Upper lobe of left lung (tissue), 6 donors: ENCODE measurements at regions not wholly inside any gene's neighbourhood (a gene's known extent, or its start where the extent isn't known, plus 50 kb on each side); places are given as distances from the start of the nearest gene placed in this dataset.

Source experiments
- ATAC-seq, 2 donors: fragments of 200-7000 bp; cut with Tn5 transposase; one replicate each; pipeline ENCODE4 v1.9.1; 2022; ENCODE audit warnings: mild to moderate bottlenecking in 2 of 2, moderate library complexity in 2 of 2; ENCODE audit not compliant: low FRiP score in 2 of 2
- DNase-seq, 2 donors: peaks; one replicate each; pipeline ENCODE4 v3.0.0-alpha.2; 2019 to 2020
- H3K27ac ChIP-seq, 4 donors: fragments of 200-600 bp; sonication (generic); one replicate each; pipeline ENCODE4 v1.5.1; 2016 to 2019
- H3K27me3 ChIP-seq, 4 donors: fragments of 200-600 bp; sonication (generic); one replicate each; pipeline ENCODE4 v1.5.1; 2017 to 2019
- H3K36me3 ChIP-seq, 4 donors: fragments of 200-600 bp; sonication (generic); one replicate each; pipeline ENCODE4 v1.5.1; 2016 to 2019
- H3K4me1 ChIP-seq, 4 donors: fragments of 200-600 bp; sonication (generic); one replicate each; pipeline ENCODE4 v1.5.1; 2018 to 2019
- H3K4me3 ChIP-seq, 4 donors: fragments of 200-600 bp; sonication (generic); one replicate each; pipeline ENCODE4 v1.5.1; 2017 to 2019; ENCODE audit warnings: mild to moderate bottlenecking in 2 of 4, moderate library complexity in 1 of 4
- H3K9me3 ChIP-seq, 4 donors: fragments of 200-600 bp; sonication (generic); one replicate each; pipeline ENCODE4 v1.5.1; 2018 to 2019
- CTCF ChIP-seq, 6 experiments: fragments of 450-650 bp in 4 of 6; fragments of 200-600 bp in 2 of 6; sonication (generic) in 2 of 6; IDR thresholded peaks; one replicate each; pipeline ENCODE4 v1.5.1; 2016 to 2019; ENCODE audit warnings: antibody characterized with exemption in 6 of 6
- EP300 ChIP-seq, 4 donors: sonication (generic); formaldehyde crosslinking; IDR thresholded peaks; one replicate each; pipeline ENCODE4 v1.5.1; 2017; ENCODE audit warnings: antibody characterized with exemption in 4 of 4, control low read depth in 2 of 4
- POLR2A ChIP-seq, 4 donors: fragments of 450-650 bp; IDR thresholded peaks; one replicate each; pipeline ENCODE4 v1.5.1; 2016 to 2017; ENCODE audit warnings: antibody characterized with exemption in 4 of 4, mild to moderate bottlenecking in 2 of 4
- POLR2AphosphoS5 ChIP-seq, 2 donors: sonication (generic); formaldehyde crosslinking; IDR thresholded peaks; one replicate each; pipeline ENCODE4 v1.5.1; 2017; ENCODE audit warnings: antibody characterized with exemption in 2 of 2
- WGBS, 2 donors: methylation state at CpG; one replicate each; pipeline ENCODE4 v1.1.5; 2017 to 2018; 5-methylcytosine and 5-hydroxymethylcytosine counted together
- donor health status: DM: no; HTN: no; CAD: no; lungs with moderate emphysema.
- donor health status: DM: no; HTN: yes; CAD: no; lungs with severe emphysema.

- ATAC-seq (no peak), DNase-seq (no peak)
- Histone ChIP-seq H3K4me3 (no peak overlapping the region), H3K27ac (no peak overlapping the region), H3K27me3 (no peaks in the 10 kb centered on the region), H3K9me3 (no peaks in the 10 kb centered on the region), H3K4me1 (peaks cover 0 to 16% (median 4%) of the 10 kb centered on the region in 4 donors), H3K36me3 (no peaks in the 10 kb centered on the region)
- TF ChIP-seq POLR2AphosphoS5 (IDR thresholded peaks at IDR 0.05) (no peak), POLR2A (IDR thresholded peaks at IDR 0.05) (no peak), CTCF (IDR thresholded peaks at IDR 0.05) (no peak), EP300 (IDR thresholded peaks at IDR 0.05) (no peak)
- 80 to 85% methylated on average over 1 of the region's 1 CpG for WGBS, 2 donors
Observed at GRCh38 chr13:33448889-33449288, 163.3 kb upstream of the STARD13 start.

- DNase-seq = no peak
- no peak for ATAC-seq
- no peak overlapping the region for H3K4me3 ChIP-seq
- H3K9me3 ChIP-seq = no peaks in the 10 kb centered on the region
- H3K36me3 ChIP-seq = no peaks in the 10 kb centered on the region
- no peak for TF ChIP-seq EP300 (IDR thresholded peaks at IDR 0.05)
- TF ChIP-seq CTCF (IDR thresholded peaks at IDR 0.05) = no peak
- no peak for TF ChIP-seq POLR2A (IDR thresholded peaks at IDR 0.05)
- TF ChIP-seq POLR2AphosphoS5 (IDR thresholded peaks at IDR 0.05) = no peak
- WGBS, 2 donors = 72% methylated on average over 6 of the region's 6 CpGs
- no peak overlapping the region for H3K27ac ChIP-seq
- H3K27me3 ChIP-seq = no peaks in the 10 kb centered on the region
- peaks cover 0 to 16% (median 4%) of the 10 kb centered on the region in 4 donors for H3K4me1 ChIP-seq
Observed at GRCh38 chr13:33450956-33451709, 165.6 kb upstream of the STARD13 start.

GRCh38 chr13:33452873-33453517 lies 167.4 kb upstream of the STARD13 start:
- Histone ChIP-seq H3K9me3 (no peaks in the 10 kb centered on the region), H3K36me3 (no peaks in the 10 kb centered on the region), H3K4me1 (peaks cover 0 to 10% (median 0%) of the 10 kb centered on the region in 4 donors), H3K27ac (no peak overlapping the region), H3K27me3 (no peaks in the 10 kb centered on the region), H3K4me3 (no peak overlapping the region)
- WGBS, 2 donors = 68 to 80% methylated on average over 2 of the region's 2 CpGs
- TF ChIP-seq POLR2A (IDR thresholded peaks at IDR 0.05) (no peak), CTCF (IDR thresholded peaks at IDR 0.05) (no peak), EP300 (IDR thresholded peaks at IDR 0.05) (no peak), POLR2AphosphoS5 (IDR thresholded peaks at IDR 0.05) (no peak)
- DNase-seq (no peak), ATAC-seq (no peak)

- no peaks in the 10 kb centered on the region for H3K27me3 ChIP-seq
- H3K27ac ChIP-seq = no peak overlapping the region
- no peaks in the 10 kb centered on the region for H3K9me3 ChIP-seq
- H3K4me3 ChIP-seq = no peak overlapping the region
- H3K36me3 ChIP-seq = no peaks in the 10 kb centered on the region
- TF ChIP-seq EP300 (IDR thresholded peaks at IDR 0.05) (no peak), POLR2AphosphoS5 (IDR thresholded peaks at IDR 0.05) (no peak), POLR2A (IDR thresholded peaks at IDR 0.05) (no peak), CTCF (IDR thresholded peaks at IDR 0.05) (no peak)
- no peak for ATAC-seq
- no peak for DNase-seq
- H3K4me1 ChIP-seq = peaks cover 0 to 10% (median 0%) of the 10 kb centered on the region in 4 donors
- WGBS, 2 donors = 87 to 88% methylated on average over 1 to 2 of the region's 2 CpGs
Observed at GRCh38 chr13:33453936-33454335, 168.4 kb upstream of the STARD13 start.
